SH-SY5Y (cell line): ENCODE measurements at regions not wholly inside any gene's neighbourhood (a gene's known extent, or its start where the extent isn't known, plus 50 kb on each side); places are given as distances from the start of the nearest gene placed in this dataset.

ENCODE experiments used
- GATA2 ChIP-seq: IDR thresholded peaks from 2 replicates; pipeline ENCODE4 v1.6.1; 2011; ENCODE audit warnings: mild to moderate bottlenecking, low read depth, low read length
- GATA3 ChIP-seq: IDR thresholded peaks from 2 replicates; pipeline ENCODE4 v1.6.1; 2011; ENCODE audit warnings: low read depth, mild to moderate bottlenecking, low read length, moderate library complexity

- TF ChIP-seq GATA2 = no peak
- TF ChIP-seq GATA3 = no peak
These were observed 227.5 kb upstream of the LYPLAL1 start for GRCh38 chr1:218946147-218946546.
